ENCODE measurements at regions not wholly inside any gene's neighbourhood (a gene's known extent, or its start where the extent isn't known, plus 50 kb on each side); places are given as distances from the start of the nearest gene placed in this dataset.

- no peaks in the 10 kb centered on the region for H4K20me1 ChIP-seq (ENCODE audit: insufficient read depth, low read length)
- H3K36me3 ChIP-seq (ENCODE audit: control insufficient read depth, insufficient read depth, low read length), result no peaks in the 10 kb centered on the region
- peaks cover under 1% of the 10 kb centered on the region; the same call in 1 of the 2 replicates for H3K9me3 ChIP-seq (ENCODE audit: control insufficient read depth, insufficient read depth, low read length)
- no peak overlapping the region for H3K4ac ChIP-seq (ENCODE audit: low read depth, low read length)
- no peak overlapping the region for H2BK15ac ChIP-seq (ENCODE audit: low read depth, low read length)
- H4K5ac ChIP-seq (ENCODE audit: low read depth, low read length), result no peak overlapping the region
- H2AK9ac ChIP-seq (replicated peaks; ENCODE audit: low read depth, low read length, poor library complexity), result no peak overlapping the region
- no peaks in the 10 kb centered on the region for H3K4me1 ChIP-seq (ENCODE audit: control insufficient read depth, insufficient read depth, low read length)
- H3K4me2 ChIP-seq (ENCODE audit: low read depth, low read length), result no peak overlapping the region
- no peak overlapping the region for H4K8ac ChIP-seq (ENCODE audit: low read depth in 2 of 2, low read length in 2 of 2)
- ChIA-PET CTCF (no interaction called here), POLR2A (ENCODE audit: unreplicated experiment) (no interaction called here)
- BruUV-seq (replicated peaks), result no TSS peak
- H3K27me3 ChIP-seq (ENCODE audit: control insufficient read depth, insufficient read depth, low read length), result no peaks in the 10 kb centered on the region
- H3K79me1 ChIP-seq (ENCODE audit: low read depth in 1 of 2, low read length in 2 of 2), result no peaks in the 10 kb centered on the region
- intact Hi-C loops (cut with micrococcal nuclease) (no loop called here), dilution Hi-C loops (cut with HindIII; ENCODE audit: low sequenced_read_pairs, unreplicated experiment) (no loop called here), in situ Hi-C loops (cut with MboI; ENCODE audit: low sequenced_read_pairs) (no loop called here)
- H4K91ac ChIP-seq (ENCODE audit: insufficient read depth, low read depth, low read length), result no peak overlapping the region
- no peak overlapping the region for H3K56ac ChIP-seq (ENCODE audit: extremely low read depth, insufficient read depth, low read length)
- H3K4me3 ChIP-seq (ENCODE audit: insufficient read depth, low read depth, low read length), result no peak overlapping the region
- H3K9ac ChIP-seq (ENCODE audit: low read depth, low read length), result no peak overlapping the region
- H3K14ac ChIP-seq (replicated peaks; ENCODE audit: low read depth, low read length), result no peak overlapping the region
- H2BK120ac ChIP-seq (ENCODE audit: low read depth, low read length), result no peak overlapping the region
- H2AFZ ChIP-seq (replicated peaks; ENCODE audit: low read length, poor library complexity), result no peak overlapping the region
- H3K9me1 ChIP-seq (ENCODE audit: insufficient read depth, low read length), result no peaks in the 10 kb centered on the region
- no peak overlapping the region for H3K27ac ChIP-seq (ENCODE audit: insufficient read depth, low read length)
- H3K18ac ChIP-seq (ENCODE audit: low read depth, low read length), result no peak overlapping the region
- H2BK20ac ChIP-seq (ENCODE audit: low read depth, low read length), result no peak overlapping the region
- no peak overlapping the region for H2BK5ac ChIP-seq (ENCODE audit: low read depth, low read length, poor library complexity, severe bottlenecking)
- no peak for TF ChIP-seq RCOR1 (IDR thresholded peaks at IDR 0.05; ENCODE audit: insufficient replicate concordance, low read length)
- TF ChIP-seq USF2 (IDR thresholded peaks at IDR 0.05; ENCODE audit: low read depth, low read length), result no peak
- TF ChIP-seq ELK1 (IDR thresholded peaks at IDR 0.05; ENCODE audit: borderline replicate concordance, low read depth, low read length), result no peak
- TF ChIP-seq MXI1 (IDR thresholded peaks at IDR 0.05; ENCODE audit: borderline replicate concordance, low read depth, low read length), result no peak
- no peak for TF ChIP-seq CTCF (conservative IDR thresholded peaks at IDR 0.05; ENCODE audit: low read depth, low read length)
- TF ChIP-seq CHD1 (IDR thresholded peaks at IDR 0.05; ENCODE audit: low read depth, low read length), result no peak
- TF ChIP-seq BHLHE40 (IDR thresholded peaks at IDR 0.05; ENCODE audit: low read depth, low read length), result no peak
- TF ChIP-seq CEBPB (IDR thresholded peaks at IDR 0.05; ENCODE audit: low read depth, low read length), result no peak
- TF ChIP-seq SMC3 (IDR thresholded peaks at IDR 0.05; ENCODE audit: low read depth, low read length), result no peak
- no peak for TF ChIP-seq RAD21 (IDR thresholded peaks at IDR 0.05; ENCODE audit: low read length)
- no peak for TF ChIP-seq MAFK (IDR thresholded peaks at IDR 0.05; ENCODE audit: low read depth, low read length)
- no peak for TF ChIP-seq RFX5 (IDR thresholded peaks at IDR 0.05; ENCODE audit: low read depth, low read length)
- no peak for TF ChIP-seq POLR2A (IDR thresholded peaks at IDR 0.05; ENCODE audit: low read depth, low read length)
- no peak for TF ChIP-seq NFE2L2 (IDR thresholded peaks at IDR 0.05; ENCODE audit: low read depth, low read length)
- TF ChIP-seq FOS (IDR thresholded peaks at IDR 0.05; ENCODE audit: low read depth, low read length), result no peak
- TF ChIP-seq MAZ (IDR thresholded peaks at IDR 0.05; ENCODE audit: borderline replicate concordance, low read depth, low read length), result no peak
- no peak for DNase-seq
- ATAC-seq (ENCODE audit: low read depth), result no peak
- H2AK5ac ChIP-seq (ENCODE audit: low read depth, low read length), result no peak overlapping the region
- no peak overlapping the region for H3K23ac ChIP-seq (ENCODE audit: low read depth, low read length)
These were observed 350.2 kb downstream of the KIF2B start for GRCh38 chr17:54172985-54173316.

Measured in IMR-90 (cell line).